Mucosa of descending colon (tissue), 3 donors: ENCODE measurements at regions not wholly inside any gene's neighbourhood (a gene's known extent, or its start where the extent isn't known, plus 50 kb on each side); places are given as distances from the start of the nearest gene placed in this dataset.

Experiments used
- ATAC-seq: fragments of 200-7000 bp; cut with Tn5 transposase; one replicate; pipeline ENCODE4 v1.9.1; 2020; ENCODE audit warnings: mild to moderate bottlenecking, moderate library complexity
- DNase-seq, 3 donors: peaks; one replicate each; pipeline ENCODE4 v3.0.0-alpha.2; 2020
- H3K36me3 ChIP-seq: fragments of 200-600 bp; one replicate; pipeline ENCODE4 v1.8.0; 2021; ENCODE audit warnings: low read depth, mild to moderate bottlenecking
- H3K4me1 ChIP-seq: fragments of 200-600 bp; one replicate; pipeline ENCODE4 v1.8.0; 2021; ENCODE audit warnings: low read depth, mild to moderate bottlenecking
- H3K4me3 ChIP-seq: fragments of 200-600 bp; one replicate; pipeline ENCODE4 v1.8.0; 2021; ENCODE audit warnings: mild to moderate bottlenecking
- H3K9me3 ChIP-seq: fragments of 200-600 bp; one replicate; pipeline ENCODE4 v1.8.0; 2021; ENCODE audit warnings: mild to moderate bottlenecking
- CTCF ChIP-seq: fragments of 200-600 bp; IDR thresholded peaks from one replicate; pipeline ENCODE4 v1.8.0; 2022; ENCODE audit warnings: antibody characterized with exemption, mild to moderate bottlenecking
- intact Hi-C, 2 donors: fragments of 100-400 bp; cut with DNase I in 1 of 2; cut with micrococcal nuclease in 1 of 2; formaldehyde crosslinking; loops; one replicate each; pipeline versions ENCODE4 v1.11.0 to v1.11.1; 2022; cut with DNase I, micrococcal nuclease
- donor health status: DM: no; HTN: no; CAD: no; lungs with moderate emphysema.
- donor health status: DM: no; HTN: no; CAD: no.
- donor health status: DM: no; HTN: yes; CAD: no.

- H3K4me3 ChIP-seq = no peak overlapping the region
- no peaks in the 10 kb centered on the region for H3K9me3 ChIP-seq
- intact Hi-C loops = no loop called here
- ATAC-seq (no peak), DNase-seq (no peak)
- H3K36me3 ChIP-seq = no peaks in the 10 kb centered on the region
- H3K4me1 ChIP-seq = no peaks in the 10 kb centered on the region
- no peak for TF ChIP-seq CTCF
Observed at GRCh38 chr1:58072450-58072849, 474.1 kb downstream of the OMA1 start.

GRCh38 chr1:58067082-58067481 lies 479.4 kb downstream of the OMA1 start:
- DNase-seq = no peak
- H3K4me1 ChIP-seq = no peaks in the 10 kb centered on the region
- TF ChIP-seq CTCF = no peak
- ATAC-seq = no peak
- no peaks in the 10 kb centered on the region for H3K9me3 ChIP-seq
- H3K36me3 ChIP-seq = no peaks in the 10 kb centered on the region
- H3K4me3 ChIP-seq = no peak overlapping the region
- intact Hi-C loops = no loop called here

GRCh38 chr1:58065520-58065919 lies 481.0 kb downstream of the OMA1 start:
- no peak for DNase-seq
- ATAC-seq = no peak
- Histone ChIP-seq H3K36me3 (no peaks in the 10 kb centered on the region), H3K4me3 (no peak overlapping the region), H3K9me3 (no peaks in the 10 kb centered on the region), H3K4me1 (no peaks in the 10 kb centered on the region)
- intact Hi-C loops = no loop called here
- TF ChIP-seq CTCF = no peak

- DNase-seq (no peak), ATAC-seq (no peak)
- intact Hi-C loops = no loop called here
- no peak for TF ChIP-seq CTCF
- Histone ChIP-seq H3K4me3 (no peak overlapping the region), H3K36me3 (no peaks in the 10 kb centered on the region), H3K4me1 (no peaks in the 10 kb centered on the region), H3K9me3 (no peaks in the 10 kb centered on the region)
Observed at GRCh38 chr1:58064166-58064565, 482.4 kb downstream of the OMA1 start.

GRCh38 chr1:58063095-58063494 lies 483.4 kb downstream of the OMA1 start:
- Histone ChIP-seq H3K4me1 (no peaks in the 10 kb centered on the region), H3K4me3 (no peak overlapping the region), H3K36me3 (no peaks in the 10 kb centered on the region), H3K9me3 (no peaks in the 10 kb centered on the region)
- DNase-seq (no peak), ATAC-seq (no peak)
- TF ChIP-seq CTCF = no peak
- intact Hi-C loops = no loop called here

- Histone ChIP-seq H3K4me1 (no peaks in the 10 kb centered on the region), H3K4me3 (no peak overlapping the region), H3K9me3 (no peaks in the 10 kb centered on the region), H3K36me3 (no peaks in the 10 kb centered on the region)
- ATAC-seq (no peak), DNase-seq (no peak)
- no peak for TF ChIP-seq CTCF
- intact Hi-C loops = no loop called here
Observed at GRCh38 chr1:58062635-58063034, 483.9 kb downstream of the OMA1 start.
